PC-3 (cell line): ENCODE measurements at regions not wholly inside any gene's neighbourhood (a gene's known extent, or its start where the extent isn't known, plus 50 kb on each side); places are given as distances from the start of the nearest gene placed in this dataset.
A peak's percentile ranks its signal among the peaks of the same experiment; 100 is the strongest.

Source experiments
- ATAC-seq: fragments of 200-7000 bp; cut with Tn5 transposase; 2 replicates; pipeline ENCODE4 v1.9.1; 2020; ENCODE audit warnings: mild to moderate bottlenecking, moderate library complexity
- BruUV-seq: library from RNA; stranded (reverse); fragments of 400-500 nt; replicated peaks from 2 replicates; lab custom pipeline; 2021; lab: Mats Ljungman, UMichigan
- CTCF ChIA-PET: fragments of 300-600 bp; sonication (Branson Sonifier 250); formaldehyde crosslinking; loops from one replicate; lab custom pipeline; 2022; ENCODE audit warnings: antibody characterized with exemption; lab: Charles Lee
- POLR2A ChIA-PET: fragments of 300-600 bp; sonication (Branson Sonifier 250); formaldehyde crosslinking; loops from one replicate; lab custom pipeline; 2022; ENCODE audit warnings: antibody characterized with exemption; ENCODE audit not compliant: unreplicated experiment; lab: Charles Lee
- DNase-seq: peaks from one replicate; pipeline ENCODE4 v3.0.0-alpha.2; 2015
- H2AFZ ChIP-seq: fragments of 300-600 bp; sonication (generic); 2 replicates; pipeline ENCODE4 v1.6.0; 2016; ENCODE audit warnings: antibody characterized with exemption, low read length
- H3F3A ChIP-seq: fragments of 300-600 bp; sonication (generic); one replicate; pipeline ENCODE4 v1.6.0; 2017; ENCODE audit warnings: antibody characterized with exemption, low read length, control low read depth, mild to moderate bottlenecking; ENCODE audit not compliant: unreplicated experiment
- H3K27ac ChIP-seq: fragments of 300-600 bp; sonication (generic); 2 replicates; pipeline ENCODE4 v1.5.1; 2016; ENCODE audit warnings: mild to moderate bottlenecking, low read length
- H3K27me3 ChIP-seq: fragments of 300-600 bp; sonication (generic); 2 replicates; pipeline ENCODE4 v1.6.1; 2016; ENCODE audit warnings: low read length, mixed read lengths
- H3K36me3 ChIP-seq: fragments of 300-600 bp; sonication (generic); 2 replicates; pipeline ENCODE4 v1.6.1; 2016; ENCODE audit warnings: low read depth, mixed run types, low read length, mixed read lengths
- H3K4me1 ChIP-seq: fragments of 300-600 bp; sonication (generic); 2 replicates; pipeline ENCODE4 v1.5.1; 2016; ENCODE audit warnings: low read length; ENCODE audit not compliant: insufficient read depth
- H3K4me2 ChIP-seq: fragments of 300-600 bp; sonication (generic); 2 replicates; pipeline ENCODE4 v1.6.0; 2016; ENCODE audit warnings: low read length
- H3K4me3 ChIP-seq: fragments of 300-600 bp; sonication (generic); 2 replicates; pipeline ENCODE4 v1.5.1; 2016; ENCODE audit warnings: mild to moderate bottlenecking, low read length, mixed read lengths
- H3K79me2 ChIP-seq: fragments of 300-600 bp; sonication (generic); 2 replicates; pipeline ENCODE4 v1.6.1; 2017; ENCODE audit warnings: low read length, mixed read lengths
- H3K9ac ChIP-seq: fragments of 300-600 bp; sonication (generic); 2 replicates; pipeline ENCODE4 v1.6.0; 2016; ENCODE audit warnings: mild to moderate bottlenecking, low read length
- H3K9me2 ChIP-seq: fragments of 300-600 bp; sonication (generic); replicated peaks from 2 replicates; pipeline ENCODE4 v1.6.1; 2016; ENCODE audit warnings: mixed run types, low read length, mixed read lengths
- H3K9me3 ChIP-seq: fragments of 300-600 bp; sonication (generic); 2 replicates; pipeline ENCODE4 v1.6.1; 2016; ENCODE audit warnings: low read length, mixed read lengths
- H4K20me1 ChIP-seq: fragments of 300-600 bp; sonication (generic); 2 replicates; pipeline ENCODE4 v1.6.1; 2016; ENCODE audit warnings: low read length, mixed read lengths
- CTCF ChIP-seq: fragments of 300-600 bp; sonication (generic); conservative IDR thresholded peaks from 2 replicates; pipeline ENCODE4 v1.5.1; 2017; ENCODE audit warnings: antibody characterized with exemption, low read depth, mild to moderate bottlenecking, low read length
- EZH2 ChIP-seq: fragments of 300-600 bp; sonication (generic); IDR thresholded peaks from one replicate; pipeline ENCODE4 v1.6.1; 2017; ENCODE audit warnings: antibody characterized with exemption, mild to moderate bottlenecking, low read length; ENCODE audit not compliant: unreplicated experiment
- EZH2phosphoT487 ChIP-seq: fragments of 300-600 bp; sonication (generic); IDR thresholded peaks from 2 replicates; pipeline ENCODE4 v1.6.1; 2018; ENCODE audit warnings: mild to moderate bottlenecking, antibody characterized with exemption, low read length, borderline replicate concordance
- intact Hi-C: fragments of 100-400 bp; cut with micrococcal nuclease; formaldehyde crosslinking; loops from 2 replicates; pipeline ENCODE4 v1.9.0; 2023

- ATAC-seq (peak; percentile 96), DNase-seq (peak; percentile 86)
- Histone ChIP-seq H3K4me1 (peaks cover 29% of the 10 kb centered on the region), H3K27me3 (no peaks in the 10 kb centered on the region), H3K79me2 (no peaks in the 10 kb centered on the region), H3K4me2 (peak overlapping the region; percentile 36), H3K9me3 (no peaks in the 10 kb centered on the region), H3K36me3 (no peaks in the 10 kb centered on the region), H3K27ac (peak overlapping the region; percentile 60), H3K9ac (no peak overlapping the region), H4K20me1 (no peaks in the 10 kb centered on the region), H2AFZ (peak overlapping the region; percentile 54; the same call in 1 of the 2 replicates), H3F3A (peaks cover 4% of the 10 kb centered on the region), H3K4me3 (no peak overlapping the region), H3K9me2 (no peaks in the 10 kb centered on the region)
- no TSS peak for BruUV-seq
- POLR2A ChIA-PET: no interaction called here
- TF ChIP-seq EZH2: no peak
- CTCF ChIA-PET: no interaction called here
- intact Hi-C loops: loop anchor here (10.0 kb wide), 1 partner anchor 178 kb away; no protein-coding TSS in a partner anchor
Measured at GRCh38 chr3:163773136-163773535, 1305.2 kb downstream of the SI start.

- CTCF ChIA-PET: no interaction called here
Measured at GRCh38 chr3:163768048-163768447, 1310.2 kb downstream of the SI start.

GRCh38 chr3:163766112-163766511 lies 1312.2 kb downstream of the SI start:
- H3K79me2 ChIP-seq: no peaks in the 10 kb centered on the region
- H3K9ac ChIP-seq: no peak overlapping the region
- no peaks in the 10 kb centered on the region for H3K36me3 ChIP-seq
- no peak overlapping the region for H3K4me2 ChIP-seq
- no peak overlapping the region for H3K4me3 ChIP-seq
- no peaks in the 10 kb centered on the region for H3F3A ChIP-seq
- H3K4me1 ChIP-seq: no peaks in the 10 kb centered on the region
- BruUV-seq: no TSS peak
- no peaks in the 10 kb centered on the region for H4K20me1 ChIP-seq
- ChIA-PET POLR2A (no interaction called here), CTCF (no interaction called here)
- H3K9me3 ChIP-seq: no peaks in the 10 kb centered on the region
- DNase-seq (no peak), ATAC-seq (no peak)
- H3K9me2 ChIP-seq: no peaks in the 10 kb centered on the region
- H2AFZ ChIP-seq: no peak overlapping the region
- intact Hi-C loops: no loop called here
- no peak overlapping the region for H3K27ac ChIP-seq
- TF ChIP-seq EZH2 (no peak), CTCF (no peak), EZH2phosphoT487 (no peak)
- H3K27me3 ChIP-seq: no peaks in the 10 kb centered on the region

More at GRCh38 chr3:163768048-163768447, 1310.2 kb downstream of the SI start:
- Histone ChIP-seq H3K9me3 (no peaks in the 10 kb centered on the region), H3K36me3 (no peaks in the 10 kb centered on the region), H2AFZ (no peak overlapping the region), H4K20me1 (no peaks in the 10 kb centered on the region), H3K9ac (no peak overlapping the region), H3F3A (no peaks in the 10 kb centered on the region), H3K27ac (no peak overlapping the region), H3K27me3 (no peaks in the 10 kb centered on the region), H3K4me1 (peaks cover 7% of the 10 kb centered on the region), H3K9me2 (no peaks in the 10 kb centered on the region), H3K4me2 (no peak overlapping the region), H3K79me2 (no peaks in the 10 kb centered on the region), H3K4me3 (no peak overlapping the region)
- intact Hi-C loops: no loop called here
- POLR2A ChIA-PET: no interaction called here
- TF ChIP-seq EZH2 (no peak), CTCF (no peak), EZH2phosphoT487 (no peak)
- ATAC-seq (no peak), DNase-seq (no peak)
- BruUV-seq: no TSS peak
